ENCODE measurements at regions not wholly inside any gene's neighbourhood (a gene's known extent, or its start where the extent isn't known, plus 50 kb on each side); places are given as distances from the start of the nearest gene placed in this dataset.

DNA sequence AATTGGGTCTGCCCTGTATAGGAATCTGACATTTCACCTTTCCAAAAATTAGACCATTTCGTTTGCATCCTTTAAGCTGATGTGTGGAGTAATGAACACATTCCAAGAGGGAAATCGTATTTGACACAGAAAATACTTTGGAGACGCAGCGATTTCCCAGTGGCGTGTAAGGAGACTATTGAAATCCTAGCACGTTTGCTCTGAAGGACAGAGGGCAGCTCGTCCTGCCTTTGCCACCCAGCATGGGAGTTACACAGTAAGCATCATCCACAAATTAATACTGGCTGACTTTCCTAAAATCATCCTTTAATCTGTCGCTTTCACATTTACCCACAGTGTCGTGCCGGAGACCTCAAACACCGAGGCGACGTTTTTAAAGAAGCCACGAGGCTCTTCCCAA is 925.9 kb upstream of the EEF2KMT start:
- TF ChIP-seq, protein P1, sequence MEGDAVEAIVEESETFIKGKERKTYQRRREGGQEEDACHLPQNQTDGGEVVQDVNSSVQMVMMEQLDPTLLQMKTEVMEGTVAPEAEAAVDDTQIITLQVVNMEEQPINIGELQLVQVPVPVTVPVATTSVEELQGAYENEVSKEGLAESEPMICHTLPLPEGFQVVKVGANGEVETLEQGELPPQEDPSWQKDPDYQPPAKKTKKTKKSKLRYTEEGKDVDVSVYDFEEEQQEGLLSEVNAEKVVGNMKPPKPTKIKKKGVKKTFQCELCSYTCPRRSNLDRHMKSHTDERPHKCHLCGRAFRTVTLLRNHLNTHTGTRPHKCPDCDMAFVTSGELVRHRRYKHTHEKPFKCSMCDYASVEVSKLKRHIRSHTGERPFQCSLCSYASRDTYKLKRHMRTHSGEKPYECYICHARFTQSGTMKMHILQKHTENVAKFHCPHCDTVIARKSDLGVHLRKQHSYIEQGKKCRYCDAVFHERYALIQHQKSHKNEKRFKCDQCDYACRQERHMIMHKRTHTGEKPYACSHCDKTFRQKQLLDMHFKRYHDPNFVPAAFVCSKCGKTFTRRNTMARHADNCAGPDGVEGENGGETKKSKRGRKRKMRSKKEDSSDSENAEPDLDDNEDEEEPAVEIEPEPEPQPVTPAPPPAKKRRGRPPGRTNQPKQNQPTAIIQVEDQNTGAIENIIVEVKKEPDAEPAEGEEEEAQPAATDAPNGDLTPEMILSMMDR (IDR thresholded peaks at IDR 0.05 in 8 of 11, conservative IDR thresholded peaks at IDR 0.05 in 3 of 11): no peak
- TF ChIP-seq POLR2A (IDR thresholded peaks at IDR 0.05) (no peak), POLR2AphosphoS5 (IDR thresholded peaks at IDR 0.05) (no peak)
